ENCODE measurements at regions not wholly inside any gene's neighbourhood (a gene's known extent, or its start where the extent isn't known, plus 50 kb on each side); places are given as distances from the start of the nearest gene placed in this dataset.

GRCh38 chrX:17206584-17206983 is 168.4 kb upstream of the NHS start:
- no peak for DNase-seq (ENCODE audit: low spot score)

GRCh38 chrX:17214962-17215361 is 160.0 kb upstream of the NHS start:
- DNase-seq (ENCODE audit: low spot score): no peak

GRCh38 chrX:17226736-17227135 is 148.3 kb upstream of the NHS start:
- no peak for DNase-seq (ENCODE audit: low spot score)

GRCh38 chrX:17237146-17237545 is 137.9 kb upstream of the NHS start:
- DNase-seq (ENCODE audit: low spot score): no peak

- DNase-seq (ENCODE audit: low spot score): peak; percentile 50
Observed at GRCh38 chrX:17242470-17242869, 132.5 kb upstream of the NHS start.

GRCh38 chrX:17247144-17247543 is 127.9 kb upstream of the NHS start:
- DNase-seq (ENCODE audit: low spot score): no peak

- no peak for DNase-seq (ENCODE audit: low spot score)
Observed at GRCh38 chrX:17262123-17262522, 112.9 kb upstream of the NHS start.

GRCh38 chrX:17266136-17266535 is 108.9 kb upstream of the NHS start:
- DNase-seq (ENCODE audit: low spot score): no peak

- DNase-seq (ENCODE audit: low spot score): no peak
Observed at GRCh38 chrX:17278961-17279360, 96.0 kb upstream of the NHS start.

GRCh38 chrX:17285983-17286382 is 89.0 kb upstream of the NHS start:
- no peak for DNase-seq (ENCODE audit: low spot score)

GRCh38 chrX:17291171-17291900 is 83.7 kb upstream of the NHS start:
- no peak for DNase-seq (ENCODE audit: low spot score)

- no peak for DNase-seq (ENCODE audit: low spot score)
Observed at GRCh38 chrX:17292111-17292527, 82.9 kb upstream of the NHS start.

- DNase-seq (ENCODE audit: low spot score): no peak
Observed at GRCh38 chrX:17294561-17294960, 80.4 kb upstream of the NHS start.

GRCh38 chrX:17295791-17296190 is 79.2 kb upstream of the NHS start:
- DNase-seq (ENCODE audit: low spot score): no peak

GRCh38 chrX:17298564-17298963 is 76.4 kb upstream of the NHS start:
- no peak for DNase-seq (ENCODE audit: low spot score)

GRCh38 chrX:17299206-17299605 is 75.8 kb upstream of the NHS start:
- DNase-seq (ENCODE audit: low spot score): no peak

GRCh38 chrX:17323397-17323796 is 51.6 kb upstream of the NHS start:
- no peak for DNase-seq (ENCODE audit: low spot score)
